IMR-90 (cell line): ENCODE measurements at regions not wholly inside any gene's neighbourhood (a gene's known extent, or its start where the extent isn't known, plus 50 kb on each side); places are given as distances from the start of the nearest gene placed in this dataset.

Source experiments
- ATAC-seq: fragments of 200-7000 bp; cut with Tn5 transposase; 2 replicates; pipeline ENCODE4 v1.9.1; 2020; ENCODE audit warnings: low read depth, mild to moderate bottlenecking, moderate library complexity
- BruUV-seq: library from RNA; stranded (reverse); fragments of 400-500 nt; replicated peaks from 2 replicates; lab custom pipeline; 2021; lab: Mats Ljungman, UMichigan
- CTCF ChIA-PET: fragments of 300-600 bp; formaldehyde crosslinking; extraction: SDS; loops from one replicate; lab custom pipeline; 2021; ENCODE audit warnings: antibody characterized with exemption; lab: Yijun Ruan, JAX
- POLR2A ChIA-PET: fragments of 300-600 bp; sonication (Branson Sonifier 250); formaldehyde crosslinking; loops from one replicate; lab custom pipeline; 2022; ENCODE audit warnings: antibody characterized with exemption; ENCODE audit not compliant: unreplicated experiment; lab: Charles Lee
- DNase-seq: peaks from one replicate; pipeline ENCODE4 v3.0.0; 2013
- H2AFZ ChIP-seq: replicated peaks from 2 replicates; pipeline ENCODE3; 2013; ENCODE audit warnings: low read length, mild to moderate bottlenecking; ENCODE audit not compliant: poor library complexity
- H2AK5ac ChIP-seq: 2 replicates; pipeline ENCODE4 v1.6.1; 2013; ENCODE audit warnings: low read depth, low read length, inconsistent platforms
- H2AK9ac ChIP-seq: replicated peaks from 2 replicates; pipeline ENCODE3; 2013; ENCODE audit warnings: mild to moderate bottlenecking, low read depth, low read length, moderate library complexity; ENCODE audit not compliant: poor library complexity
- H2BK120ac ChIP-seq: 2 replicates; pipeline ENCODE4 v1.6.1; 2013; ENCODE audit warnings: low read depth, low read length, inconsistent platforms
- H2BK15ac ChIP-seq: 3 replicates; pipeline ENCODE4 v1.6.1; 2013; ENCODE audit warnings: low read depth, low read length, inconsistent platforms
- H2BK20ac ChIP-seq: 2 replicates; pipeline ENCODE4 v1.6.1; 2013; ENCODE audit warnings: low read depth, mild to moderate bottlenecking, inconsistent platforms, low read length, moderate library complexity
- H2BK5ac ChIP-seq: 2 replicates; pipeline ENCODE4 v1.6.1; 2013; ENCODE audit warnings: mild to moderate bottlenecking, low read depth, low read length, inconsistent platforms; ENCODE audit not compliant: poor library complexity, severe bottlenecking
- H3K14ac ChIP-seq: replicated peaks from 2 replicates; pipeline ENCODE4 v1.6.1; 2013; ENCODE audit warnings: low read depth, low read length, inconsistent platforms
- H3K18ac ChIP-seq: 2 replicates; pipeline ENCODE4 v1.6.1; 2013; ENCODE audit warnings: low read depth, low read length, control low read depth
- H3K23ac ChIP-seq: 2 replicates; pipeline ENCODE4 v1.6.1; 2013; ENCODE audit warnings: low read depth, low read length, inconsistent platforms
- H3K27ac ChIP-seq: 2 replicates; pipeline ENCODE4 v1.5.1; 2013; ENCODE audit warnings: mild to moderate bottlenecking, control low read depth, low read length; ENCODE audit not compliant: insufficient read depth
- H3K27me3 ChIP-seq: 2 replicates; pipeline ENCODE4 v1.6.1; 2013; ENCODE audit warnings: low read length; ENCODE audit not compliant: control insufficient read depth, insufficient read depth
- H3K36me3 ChIP-seq: 2 replicates; pipeline ENCODE4 v1.6.1; 2013; ENCODE audit warnings: low read length, mixed read lengths; ENCODE audit not compliant: control insufficient read depth, insufficient read depth
- H3K4ac ChIP-seq: 2 replicates; pipeline ENCODE4 v1.6.1; 2013; ENCODE audit warnings: low read depth, low read length, inconsistent platforms
- H3K4me1 ChIP-seq: 2 replicates; pipeline ENCODE4 v1.6.1; 2013; ENCODE audit warnings: low read length, mixed read lengths; ENCODE audit not compliant: control insufficient read depth, insufficient read depth
- H3K4me2 ChIP-seq: 2 replicates; pipeline ENCODE4 v1.6.1; 2013; ENCODE audit warnings: low read depth, mild to moderate bottlenecking, control low read depth, low read length, moderate library complexity
- H3K4me3 ChIP-seq: 2 replicates; pipeline ENCODE4 v1.5.1; 2013; ENCODE audit warnings: low read depth, mild to moderate bottlenecking, control low read depth, low read length, moderate library complexity; ENCODE audit not compliant: insufficient read depth
- H3K56ac ChIP-seq: 2 replicates; pipeline ENCODE4 v1.6.1; 2013; ENCODE audit warnings: low read length, inconsistent platforms; ENCODE audit not compliant: insufficient read depth; ENCODE audit errors: extremely low read depth
- H3K79me1 ChIP-seq, 2 experiments: 2 replicates each; pipeline ENCODE4 v1.6.1; 2013; ENCODE audit warnings: low read length in 2 of 2, inconsistent platforms in 1 of 2, low read depth in 1 of 2
- H3K9ac ChIP-seq: 2 replicates; pipeline ENCODE4 v1.6.1; 2013; ENCODE audit warnings: low read depth, low read length, control low read depth
- H3K9me1 ChIP-seq: 2 replicates; pipeline ENCODE4 v1.6.1; 2013; ENCODE audit warnings: low read length, inconsistent platforms; ENCODE audit not compliant: insufficient read depth
- H3K9me3 ChIP-seq: 2 replicates; pipeline ENCODE4 v1.6.1; 2013; ENCODE audit warnings: low read length; ENCODE audit not compliant: control insufficient read depth, insufficient read depth
- H4K20me1 ChIP-seq: 2 replicates; pipeline ENCODE4 v1.6.1; 2013; ENCODE audit warnings: low read length, inconsistent platforms; ENCODE audit not compliant: insufficient read depth
- H4K5ac ChIP-seq: 2 replicates; pipeline ENCODE4 v1.6.1; 2013; ENCODE audit warnings: mild to moderate bottlenecking, low read depth, low read length, control low read depth
- H4K8ac ChIP-seq, 2 experiments: 2 replicates each; pipeline ENCODE4 v1.6.1; 2013; ENCODE audit warnings: low read depth in 2 of 2, low read length in 2 of 2, control low read depth in 1 of 2, inconsistent platforms in 1 of 2
- H4K91ac ChIP-seq: 2 replicates; pipeline ENCODE4 v1.6.1; 2013; ENCODE audit warnings: low read depth, low read length, inconsistent platforms; ENCODE audit not compliant: insufficient read depth
- BHLHE40 ChIP-seq: fragments of 150-350 bp; IDR thresholded peaks from 2 replicates; pipeline ENCODE4 v1.6.1; 2016; ENCODE audit warnings: mild to moderate bottlenecking, low read depth, low read length
- CEBPB ChIP-seq: IDR thresholded peaks from 2 replicates; pipeline ENCODE4 v1.6.1; 2012; ENCODE audit warnings: low read depth, low read length, improper control_type of control experiment
- CHD1 ChIP-seq: IDR thresholded peaks from 2 replicates; pipeline ENCODE4 v1.6.1; 2012; ENCODE audit warnings: low read depth, low read length, improper control_type of control experiment
- CTCF ChIP-seq: conservative IDR thresholded peaks from 2 replicates; pipeline ENCODE4 v1.5.1; 2012; ENCODE audit warnings: mild to moderate bottlenecking, low read depth, low read length, improper control_type of control experiment
- ELK1 ChIP-seq: fragments of 150-350 bp; IDR thresholded peaks from 2 replicates; pipeline ENCODE4 v1.6.1; 2016; ENCODE audit warnings: low read depth, mild to moderate bottlenecking, low read length, moderate library complexity, borderline replicate concordance
- FOS ChIP-seq: fragments of 150-350 bp; IDR thresholded peaks from 2 replicates; pipeline ENCODE4 v1.6.1; 2016; ENCODE audit warnings: low read depth, low read length
- MAFK ChIP-seq: IDR thresholded peaks from 2 replicates; pipeline ENCODE4 v1.6.1; 2012; ENCODE audit warnings: low read depth, low read length, improper control_type of control experiment
- MAZ ChIP-seq: IDR thresholded peaks from 2 replicates; pipeline ENCODE4 v1.6.1; 2012; ENCODE audit warnings: low read depth, mild to moderate bottlenecking, low read length, improper control_type of control experiment, moderate library complexity, borderline replicate concordance
- MXI1 ChIP-seq: IDR thresholded peaks from 2 replicates; pipeline ENCODE4 v1.6.1; 2012; ENCODE audit warnings: low read depth, mild to moderate bottlenecking, low read length, moderate library complexity, borderline replicate concordance
- NFE2L2 ChIP-seq: fragments of 150-350 bp; IDR thresholded peaks from 2 replicates; pipeline ENCODE4 v1.6.1; 2016; ENCODE audit warnings: low read depth, mild to moderate bottlenecking, low read length
- POLR2A ChIP-seq: IDR thresholded peaks from 2 replicates; pipeline ENCODE4 v1.6.1; 2012; ENCODE audit warnings: mild to moderate bottlenecking, low read depth, low read length
- RAD21 ChIP-seq: IDR thresholded peaks from 2 replicates; pipeline ENCODE4 v1.6.1; 2012; ENCODE audit warnings: low read length, improper control_type of control experiment
- RCOR1 ChIP-seq: IDR thresholded peaks from 2 replicates; pipeline ENCODE4 v1.6.1; 2012; ENCODE audit warnings: mild to moderate bottlenecking, low read length, improper control_type of control experiment; ENCODE audit not compliant: insufficient replicate concordance
- RFX5 ChIP-seq: IDR thresholded peaks from 2 replicates; pipeline ENCODE4 v1.8.0; 2012; ENCODE audit warnings: low read depth, mild to moderate bottlenecking, low read length, moderate library complexity
- SMC3 ChIP-seq: fragments of 150-350 bp; IDR thresholded peaks from 2 replicates; pipeline ENCODE4 v1.6.1; 2016; ENCODE audit warnings: low read depth, mild to moderate bottlenecking, antibody characterized with exemption, low read length, moderate library complexity
- USF2 ChIP-seq: fragments of 150-350 bp; IDR thresholded peaks from 2 replicates; pipeline ENCODE4 v1.6.1; 2017; ENCODE audit warnings: mild to moderate bottlenecking, antibody characterized with exemption, low read length, low read depth
- WGBS, 2 experiments: methylation state at CpG; one replicate each; pipeline versions ENCODE4 v1.1.5 to v1.1.7; 2013; ENCODE audit warnings: missing lambda C conversion rate in 2 of 2; ENCODE audit not compliant: insufficient read length in 1 of 2; ENCODE audit errors: extremely low coverage in 2 of 2; 5-methylcytosine and 5-hydroxymethylcytosine counted together
- dilution Hi-C: fragments of 300-500 bp; cut with HindIII; formaldehyde crosslinking; loops from one replicate; pipeline ENCODE4 v1.14.3; 2018; ENCODE audit warnings: low sequenced_read_pairs; ENCODE audit not compliant: unreplicated experiment
- in situ Hi-C: fragments of 300-500 bp; cut with MboI; formaldehyde crosslinking; loops from 3 replicates; pipeline ENCODE4 v1.14.3; 2019; ENCODE audit warnings: low sequenced_read_pairs, inconsistent platforms, mixed read lengths
- intact Hi-C: fragments of 100-400 bp; cut with micrococcal nuclease; formaldehyde crosslinking; loops from 2 replicates; pipeline ENCODE4 v1.10.0; 2022

GRCh38 chr11:12618743-12619540 lies 55.3 kb upstream of the TEAD1 start:
- Histone ChIP-seq H3K23ac (no peak overlapping the region), H3K14ac (no peak overlapping the region), H2BK20ac (no peak overlapping the region), H2BK120ac (no peak overlapping the region), H3K27ac (no peak overlapping the region), H2BK5ac (no peak overlapping the region), H3K4me2 (no peak overlapping the region), H3K4me1 (no peaks in the 10 kb centered on the region), H4K5ac (no peak overlapping the region), H2BK15ac (no peak overlapping the region), H3K9ac (no peak overlapping the region), H3K79me1 (no peaks in the 10 kb centered on the region), H4K91ac (no peak overlapping the region), H2AK9ac (no peak overlapping the region), H3K36me3 (no peaks in the 10 kb centered on the region), H3K9me3 (no peaks in the 10 kb centered on the region; the same call in 1 of the 2 replicates), H3K18ac (no peak overlapping the region), H3K27me3 (no peaks in the 10 kb centered on the region), H4K8ac (no peak overlapping the region), H4K20me1 (no peaks in the 10 kb centered on the region), H3K4ac (no peak overlapping the region), H3K4me3 (no peak overlapping the region), H3K9me1 (no peaks in the 10 kb centered on the region), H2AK5ac (no peak overlapping the region), H2AFZ (no peak overlapping the region), H3K56ac (no peak overlapping the region)
- intact Hi-C loops (no loop called here), in situ Hi-C loops (no loop called here), dilution Hi-C loops (no loop called here)
- no peak for DNase-seq
- BruUV-seq = no TSS peak
- TF ChIP-seq CHD1 (no peak), USF2 (no peak), NFE2L2 (no peak), MAZ (no peak), RAD21 (no peak), MAFK (no peak), CEBPB (no peak), POLR2A (no peak), ELK1 (no peak), CTCF (no peak), RFX5 (no peak), RCOR1 (no peak), BHLHE40 (no peak), MXI1 (no peak), FOS (no peak), SMC3 (no peak)
- WGBS, 2 experiments = no CpG with 5 or more reads among the region's 2 CpGs
- CTCF ChIA-PET = no interaction called here
- POLR2A ChIA-PET = no interaction called here
- no peak for ATAC-seq
